ENCODE measurements at regions not wholly inside any gene's neighbourhood (a gene's known extent, or its start where the extent isn't known, plus 50 kb on each side); places are given as distances from the start of the nearest gene placed in this dataset.

GRCh38 chr14:94867946-94868771 lies 98.2 kb upstream of the GSC start:
- H3K4me3 ChIP-seq (ENCODE audit: low read depth, low read length): no peak overlapping the region
- DNase-seq (ENCODE audit: low read depth): no peak
- no peak for TF ChIP-seq CTCF (IDR thresholded peaks at IDR 0.05; ENCODE audit: insufficient read depth, low read length)

- H3K4me3 ChIP-seq (ENCODE audit: low read depth, low read length): no peak overlapping the region
- no peak for TF ChIP-seq CTCF (IDR thresholded peaks at IDR 0.05; ENCODE audit: insufficient read depth, low read length)
- no peak for DNase-seq (ENCODE audit: low read depth)
These were observed 97.3 kb upstream of the GSC start for GRCh38 chr14:94867209-94867608.

GRCh38 chr14:94864387-94865195 lies 94.7 kb upstream of the GSC start:
- TF ChIP-seq CTCF (IDR thresholded peaks at IDR 0.05; ENCODE audit: insufficient read depth, low read length): no peak
- DNase-seq (ENCODE audit: low read depth): no peak
- H3K4me3 ChIP-seq (ENCODE audit: low read depth, low read length): no peak overlapping the region

GRCh38 chr14:94863366-94863765 lies 93.5 kb upstream of the GSC start:
- no peak for DNase-seq (ENCODE audit: low read depth)
- no peak overlapping the region for H3K4me3 ChIP-seq (ENCODE audit: low read depth, low read length)
- no peak for TF ChIP-seq CTCF (IDR thresholded peaks at IDR 0.05; ENCODE audit: insufficient read depth, low read length)

GRCh38 chr14:94857950-94858349 lies 88.0 kb upstream of the GSC start:
- TF ChIP-seq CTCF (IDR thresholded peaks at IDR 0.05; ENCODE audit: insufficient read depth, low read length): no peak
- H3K4me3 ChIP-seq (ENCODE audit: low read depth, low read length): no peak overlapping the region
- no peak for DNase-seq (ENCODE audit: low read depth)

- no peak for DNase-seq (ENCODE audit: low read depth)
- H3K4me3 ChIP-seq (ENCODE audit: low read depth, low read length): no peak overlapping the region
- TF ChIP-seq CTCF (IDR thresholded peaks at IDR 0.05; ENCODE audit: insufficient read depth, low read length): no peak
These were observed 84.0 kb upstream of the GSC start for GRCh38 chr14:94853920-94854319.
